Caco-2 (cell line): ENCODE measurements at regions not wholly inside any gene's neighbourhood (a gene's known extent, or its start where the extent isn't known, plus 50 kb on each side); places are given as distances from the start of the nearest gene placed in this dataset.
"Not testable (repeated sequence)": the region's sequence is repeated elsewhere in the genome, so short reads cannot be mapped to it uniquely, and the experiment has no call there.

Experiments used
- BruUV-seq: library from RNA; stranded (reverse); fragments of 400-500 nt; replicated peaks from 2 replicates; lab custom pipeline; 2021; lab: Mats Ljungman, UMichigan
- CTCF ChIA-PET: fragments of 300-600 bp; sonication (Branson Sonifier 250); formaldehyde crosslinking; loops from one replicate; lab custom pipeline; 2022; ENCODE audit warnings: antibody characterized with exemption; lab: Charles Lee
- POLR2A ChIA-PET: fragments of 300-600 bp; sonication (Branson Sonifier 250); formaldehyde crosslinking; loops from one replicate; lab custom pipeline; 2022; ENCODE audit warnings: antibody characterized with exemption; lab: Charles Lee
- DNase-seq, 2 experiments: peaks; one replicate each; pipeline versions ENCODE4 v3.0.0 to v3.0.0-alpha.2; 2020 to 2022
- H3K27me3 ChIP-seq: replicated peaks from 2 replicates; pipeline ENCODE4 v1.6.0; 2011; ENCODE audit warnings: low read length; ENCODE audit not compliant: control insufficient read depth, insufficient read depth
- H3K36me3 ChIP-seq: 2 replicates; pipeline ENCODE4 v1.5.1; 2011; ENCODE audit warnings: low read length; ENCODE audit not compliant: control insufficient read depth, insufficient read depth
- H3K4me1 ChIP-seq: fragments of 250-450 bp; sonication (Bioruptor Pico); 2 replicates; pipeline ENCODE4 v1.5.1; 2020; ENCODE audit warnings: mild to moderate bottlenecking
- H3K4me3 ChIP-seq: 2 replicates; pipeline ENCODE4 v1.5.1; 2011; ENCODE audit warnings: low read depth, mild to moderate bottlenecking, control low read depth, low read length
- H3K9me3 ChIP-seq: fragments of 250-450 bp; sonication (Bioruptor Pico); 2 replicates; pipeline ENCODE4 v1.5.1; 2020; ENCODE audit warnings: mild to moderate bottlenecking, moderate library complexity
- H3K27ac Mint-ChIP-seq: one replicate; pipeline ENCODE4 v1.8.0; 2022; ENCODE audit warnings: mixed read lengths; ENCODE audit not compliant: unreplicated experiment
- H3K27me3 Mint-ChIP-seq: one replicate; pipeline ENCODE4 v1.8.0; 2022; ENCODE audit warnings: mixed read lengths; ENCODE audit not compliant: insufficient read depth, unreplicated experiment
- H3K36me3 Mint-ChIP-seq: one replicate; pipeline ENCODE4 v1.8.0; 2022; ENCODE audit warnings: mild to moderate bottlenecking, mixed read lengths; ENCODE audit not compliant: insufficient read depth, unreplicated experiment
- H3K4me1 Mint-ChIP-seq: one replicate; pipeline ENCODE4 v1.8.0; 2022; ENCODE audit warnings: low read depth, mixed read lengths; ENCODE audit not compliant: unreplicated experiment
- H3K4me3 Mint-ChIP-seq: one replicate; pipeline ENCODE4 v1.8.0; 2022; ENCODE audit warnings: mild to moderate bottlenecking, moderate library complexity, mixed read lengths; ENCODE audit not compliant: unreplicated experiment
- H3K9me3 Mint-ChIP-seq: one replicate; pipeline ENCODE4 v1.8.0; 2022; ENCODE audit warnings: mixed read lengths; ENCODE audit not compliant: unreplicated experiment
- CTCF ChIP-seq, 2 experiments: fragments of 200-600 bp in 1 of 2; IDR thresholded peaks; 1 replicate in 1 of 2; 2 replicates in 1 of 2; pipeline versions ENCODE4 v1.5.1 to v1.8.0; 2011 to 2022; ENCODE audit warnings: antibody characterized with exemption in 1 of 2, control low read depth in 1 of 2, inconsistent platforms in 1 of 2, low read depth in 1 of 2, low read length in 1 of 2, mild to moderate bottlenecking in 1 of 2, moderate library complexity in 1 of 2; ENCODE audit not compliant: insufficient read depth in 1 of 2, severe bottlenecking in 1 of 2, unreplicated experiment in 1 of 2
- intact Hi-C: fragments of 100-400 bp; cut with micrococcal nuclease; formaldehyde crosslinking; loops from one replicate; pipeline ENCODE4 v1.10.0; 2022; ENCODE audit not compliant: unreplicated experiment

DNA sequence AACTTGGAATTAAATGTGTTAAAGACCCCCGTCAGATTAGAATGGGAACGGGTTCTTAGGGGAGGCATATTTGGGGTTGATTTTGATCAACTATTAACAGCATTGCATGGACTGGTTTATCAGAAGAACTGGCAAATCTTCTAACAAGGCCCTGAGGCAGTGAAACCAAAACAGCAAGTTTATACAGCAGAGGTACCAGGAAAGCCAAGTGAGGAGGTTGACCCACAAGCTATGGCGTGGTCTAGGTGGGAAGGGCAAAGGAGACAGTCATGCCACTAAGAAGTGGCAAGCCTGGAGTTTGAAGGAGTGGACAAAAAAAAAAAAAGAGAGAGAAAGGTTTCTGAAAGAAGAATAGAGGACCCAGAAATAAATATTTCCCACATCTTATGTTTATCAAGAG lies 187.0 kb downstream of the MREG start:
- intact Hi-C loops, result loop anchor here (1.0 to 2.0 kb wide), 4 partner anchors 9 to 209 kb away; no protein-coding TSS in a partner anchor
- peaks cover 20% of the 10 kb centered on the region for H3K4me1 Mint-ChIP-seq
- POLR2A ChIA-PET, result no interaction called here
- Histone ChIP-seq H3K27me3 (no peaks in the 10 kb centered on the region), H3K36me3 (no peaks in the 10 kb centered on the region), H3K4me1 (peaks cover 57% of the 10 kb centered on the region), H3K9me3 (peaks cover 17% of the 10 kb centered on the region), H3K4me3 (no peak overlapping the region)
- H3K27me3 Mint-ChIP-seq, result no peaks in the 10 kb centered on the region
- H3K36me3 Mint-ChIP-seq, result no peaks in the 10 kb centered on the region
- no TSS peak for BruUV-seq
- CTCF ChIA-PET, result no interaction called here
- DNase-seq, result no peak
- peaks cover 27% of the 10 kb centered on the region for H3K9me3 Mint-ChIP-seq
- peak overlapping the region; percentile 55 for H3K4me3 Mint-ChIP-seq
- H3K27ac Mint-ChIP-seq, result peak overlapping the region; percentile 78
- no peak for TF ChIP-seq CTCF (IDR thresholded peaks at IDR 0.05; ENCODE audit: insufficient read depth in 1 of 2, low read depth in 1 of 2, low read length in 1 of 2, severe bottlenecking in 1 of 2, unreplicated experiment in 1 of 2)

GRCh38 chr2:215825707-215826106 lies 187.6 kb downstream of the MREG start:
- no peaks in the 10 kb centered on the region for H3K36me3 Mint-ChIP-seq
- CTCF ChIA-PET, result no interaction called here

DNA sequence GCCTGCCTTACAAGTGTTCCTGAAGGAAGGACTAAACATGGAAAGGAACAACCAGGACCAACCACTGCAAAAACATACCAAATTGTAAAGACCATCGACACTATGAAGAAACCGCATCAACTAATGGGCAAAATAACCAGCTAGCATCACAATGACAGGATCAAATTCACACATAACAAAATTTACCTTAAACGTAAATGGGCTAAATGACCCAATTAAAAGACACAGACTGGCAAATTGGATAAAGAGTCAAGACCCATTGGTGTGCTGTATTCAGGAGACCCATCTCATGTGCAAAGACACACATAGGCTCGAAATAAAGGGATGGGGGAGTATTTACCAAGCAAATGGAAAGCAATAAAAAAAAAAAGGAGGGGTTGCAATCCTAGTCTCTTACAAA lies 192.1 kb downstream of the MREG start:
- intact Hi-C loops, CTCF ChIA-PET, H3K27me3 ChIP-seq, H3K36me3 ChIP-seq, DNase-seq, H3K27ac Mint-ChIP-seq, POLR2A ChIA-PET, H3K27me3 Mint-ChIP-seq, BruUV-seq, H3K4me3 ChIP-seq, H3K36me3 Mint-ChIP-seq, H3K4me3 Mint-ChIP-seq: not testable (repeated sequence)
- Mint-ChIP-seq H3K4me1 (peaks cover 18% of the 10 kb centered on the region), H3K9me3 (peaks cover 40% of the 10 kb centered on the region)
- peaks cover 27% of the 10 kb centered on the region for H3K4me1 ChIP-seq
- peaks cover 26% of the 10 kb centered on the region for H3K9me3 ChIP-seq

More at GRCh38 chr2:215825707-215826106, 187.6 kb downstream of the MREG start:
- intact Hi-C loops, result loop anchor here (1.0 to 2.0 kb wide), 4 partner anchors 8 to 208 kb away; no protein-coding TSS in a partner anchor
- Mint-ChIP-seq H3K27me3 (no peaks in the 10 kb centered on the region), H3K27ac (no peak overlapping the region), H3K4me1 (peaks cover 19% of the 10 kb centered on the region), H3K4me3 (no peak overlapping the region), H3K9me3 (peaks cover 34% of the 10 kb centered on the region)
- no peak for DNase-seq
- no peaks in the 10 kb centered on the region for H3K27me3 ChIP-seq
- POLR2A ChIA-PET, result no interaction called here
- H3K36me3 ChIP-seq, result no peaks in the 10 kb centered on the region
- BruUV-seq, result no TSS peak
- TF ChIP-seq CTCF (IDR thresholded peaks at IDR 0.05; ENCODE audit: insufficient read depth in 1 of 2, low read depth in 1 of 2, low read length in 1 of 2, severe bottlenecking in 1 of 2, unreplicated experiment in 1 of 2), result no peak
- H3K4me1 ChIP-seq, result peaks cover 50% of the 10 kb centered on the region
- no peak overlapping the region for H3K4me3 ChIP-seq
- peaks cover 17% of the 10 kb centered on the region for H3K9me3 ChIP-seq

- H3K36me3 ChIP-seq, H3K36me3 Mint-ChIP-seq, DNase-seq, CTCF ChIA-PET, H3K27me3 Mint-ChIP-seq, BruUV-seq, intact Hi-C loops, H3K4me3 ChIP-seq, H3K27ac Mint-ChIP-seq, H3K27me3 ChIP-seq, H3K4me3 Mint-ChIP-seq: not testable (repeated sequence)
- Histone ChIP-seq H3K9me3 (peaks cover 25% of the 10 kb centered on the region), H3K4me1 (peaks cover 24% of the 10 kb centered on the region)
- POLR2A ChIA-PET, result interaction anchor here (1.1 kb wide), 1 partner anchor 35 kb away, joined by 4 read pairs; no protein-coding TSS in a partner anchor
- peaks cover 20% of the 10 kb centered on the region for H3K4me1 Mint-ChIP-seq
- peaks cover 45% of the 10 kb centered on the region for H3K9me3 Mint-ChIP-seq
These were observed 193.6 kb downstream of the MREG start for GRCh38 chr2:215819713-215820112.
